ENCODE measurements at regions not wholly inside any gene's neighbourhood (a gene's known extent, or its start where the extent isn't known, plus 50 kb on each side); places are given as distances from the start of the nearest gene placed in this dataset.
A peak's percentile ranks its signal among the peaks of the same experiment; 100 is the strongest.

DNA sequence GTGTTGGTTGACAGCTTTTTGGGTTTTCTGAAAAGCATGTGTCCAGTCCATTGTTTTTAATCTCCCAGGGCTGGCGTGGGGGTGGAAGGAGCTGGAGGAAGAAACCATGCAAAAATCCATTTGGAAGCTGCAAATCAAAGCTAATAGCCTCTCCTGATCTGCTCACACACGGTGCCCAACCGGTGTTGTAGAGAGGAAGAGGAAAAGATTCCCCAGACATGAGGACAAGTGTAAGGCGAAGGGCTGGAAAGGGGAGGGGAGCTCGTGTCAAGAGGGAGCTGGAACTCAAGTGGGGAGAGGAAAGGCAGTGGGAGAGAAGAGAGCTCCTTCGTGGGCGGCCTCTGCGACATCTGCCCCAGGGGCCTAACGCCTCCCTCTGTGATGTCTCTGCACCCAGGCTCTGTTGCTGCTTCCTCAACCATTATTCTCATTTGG, 112.3 kb upstream of the IRF2BP2 start (continued):
- TF ChIP-seq EP300 (IDR thresholded peaks at IDR 0.05; ENCODE audit: low read length) (no peak), HSF4 (CRISPR knock-in tag; IDR thresholded peaks at IDR 0.05; ENCODE audit: borderline replicate concordance) (no peak), FOXJ2 (tag; IDR thresholded peaks at IDR 0.05) (no peak), CBFA2T2 (conservative IDR thresholded peaks at IDR 0.05) (no peak), ARID1B (IDR thresholded peaks at IDR 0.05) (no peak), RAD21 (CRISPR knock-in tag; conservative IDR thresholded peaks at IDR 0.05 in 1 of 2, IDR thresholded peaks at IDR 0.05 in 1 of 2) (no peak), ZNF354B (CRISPR knock-in tag; IDR thresholded peaks at IDR 0.05) (no peak), ZNF780A (CRISPR knock-in tag; IDR thresholded peaks at IDR 0.05) (no peak), EWSR1 (IDR thresholded peaks at IDR 0.05; ENCODE audit: borderline replicate concordance, low read depth, partially characterized antibody) (no peak), HNRNPLL (IDR thresholded peaks at IDR 0.05; ENCODE audit: low read depth, low read length, poor library complexity, severe bottlenecking) (no peak), ZNF311 (CRISPR knock-in tag; IDR thresholded peaks at IDR 0.05) (0 out of 2 replicates have a peak, but pooled peaks have one; percentile 44), RB1 (IDR thresholded peaks at IDR 0.05; ENCODE audit: low read depth) (no peak), ZNF12 (CRISPR knock-in tag; IDR thresholded peaks at IDR 0.05) (no peak), PCBP1 (IDR thresholded peaks at IDR 0.05; ENCODE audit: low read depth, low read length, poor library complexity, severe bottlenecking) (no peak), ZC3H11A (IDR thresholded peaks at IDR 0.05; ENCODE audit: low read depth, low read length) (no peak), ZNF766 (CRISPR knock-in tag; conservative IDR thresholded peaks at IDR 0.05) (no peak), STAT5A (IDR thresholded peaks at IDR 0.05; ENCODE audit: borderline replicate concordance, low read length) (no peak)
- TF ChIP-seq, protein P1, sequence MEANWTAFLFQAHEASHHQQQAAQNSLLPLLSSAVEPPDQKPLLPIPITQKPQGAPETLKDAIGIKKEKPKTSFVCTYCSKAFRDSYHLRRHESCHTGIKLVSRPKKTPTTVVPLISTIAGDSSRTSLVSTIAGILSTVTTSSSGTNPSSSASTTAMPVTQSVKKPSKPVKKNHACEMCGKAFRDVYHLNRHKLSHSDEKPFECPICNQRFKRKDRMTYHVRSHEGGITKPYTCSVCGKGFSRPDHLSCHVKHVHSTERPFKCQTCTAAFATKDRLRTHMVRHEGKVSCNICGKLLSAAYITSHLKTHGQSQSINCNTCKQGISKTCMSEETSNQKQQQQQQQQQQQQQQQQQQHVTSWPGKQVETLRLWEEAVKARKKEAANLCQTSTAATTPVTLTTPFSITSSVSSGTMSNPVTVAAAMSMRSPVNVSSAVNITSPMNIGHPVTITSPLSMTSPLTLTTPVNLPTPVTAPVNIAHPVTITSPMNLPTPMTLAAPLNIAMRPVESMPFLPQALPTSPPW (CRISPR knock-in tag; IDR thresholded peaks at IDR 0.05) = 0 out of 2 replicates have a peak, but pooled peaks have one; percentile 18
- TF ChIP-seq, protein P2, sequence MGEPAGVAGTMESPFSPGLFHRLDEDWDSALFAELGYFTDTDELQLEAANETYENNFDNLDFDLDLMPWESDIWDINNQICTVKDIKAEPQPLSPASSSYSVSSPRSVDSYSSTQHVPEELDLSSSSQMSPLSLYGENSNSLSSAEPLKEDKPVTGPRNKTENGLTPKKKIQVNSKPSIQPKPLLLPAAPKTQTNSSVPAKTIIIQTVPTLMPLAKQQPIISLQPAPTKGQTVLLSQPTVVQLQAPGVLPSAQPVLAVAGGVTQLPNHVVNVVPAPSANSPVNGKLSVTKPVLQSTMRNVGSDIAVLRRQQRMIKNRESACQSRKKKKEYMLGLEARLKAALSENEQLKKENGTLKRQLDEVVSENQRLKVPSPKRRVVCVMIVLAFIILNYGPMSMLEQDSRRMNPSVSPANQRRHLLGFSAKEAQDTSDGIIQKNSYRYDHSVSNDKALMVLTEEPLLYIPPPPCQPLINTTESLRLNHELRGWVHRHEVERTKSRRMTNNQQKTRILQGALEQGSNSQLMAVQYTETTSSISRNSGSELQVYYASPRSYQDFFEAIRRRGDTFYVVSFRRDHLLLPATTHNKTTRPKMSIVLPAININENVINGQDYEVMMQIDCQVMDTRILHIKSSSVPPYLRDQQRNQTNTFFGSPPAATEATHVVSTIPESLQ (CRISPR knock-in tag; IDR thresholded peaks at IDR 0.05) = no peak
- TF ChIP-seq, protein P3, sequence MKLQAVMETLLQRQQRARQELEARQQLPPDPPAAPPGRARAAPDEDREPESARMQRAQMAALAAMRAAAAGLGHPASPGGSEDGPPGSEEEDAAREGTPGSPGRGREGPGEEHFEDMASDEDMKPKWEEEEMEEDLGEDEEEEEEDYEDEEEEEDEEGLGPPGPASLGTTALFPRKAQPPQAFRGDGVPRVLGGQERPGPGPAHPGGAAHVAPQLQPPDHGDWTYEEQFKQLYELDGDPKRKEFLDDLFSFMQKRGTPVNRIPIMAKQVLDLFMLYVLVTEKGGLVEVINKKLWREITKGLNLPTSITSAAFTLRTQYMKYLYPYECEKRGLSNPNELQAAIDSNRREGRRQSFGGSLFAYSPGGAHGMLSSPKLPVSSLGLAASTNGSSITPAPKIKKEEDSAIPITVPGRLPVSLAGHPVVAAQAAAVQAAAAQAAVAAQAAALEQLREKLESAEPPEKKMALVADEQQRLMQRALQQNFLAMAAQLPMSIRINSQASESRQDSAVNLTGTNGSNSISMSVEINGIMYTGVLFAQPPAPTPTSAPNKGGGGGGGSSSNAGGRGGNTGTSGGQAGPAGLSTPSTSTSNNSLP (IDR thresholded peaks at IDR 0.05; ENCODE audit: borderline replicate concordance, low read depth, low read length) = no peak
- TF ChIP-seq, protein P4, sequence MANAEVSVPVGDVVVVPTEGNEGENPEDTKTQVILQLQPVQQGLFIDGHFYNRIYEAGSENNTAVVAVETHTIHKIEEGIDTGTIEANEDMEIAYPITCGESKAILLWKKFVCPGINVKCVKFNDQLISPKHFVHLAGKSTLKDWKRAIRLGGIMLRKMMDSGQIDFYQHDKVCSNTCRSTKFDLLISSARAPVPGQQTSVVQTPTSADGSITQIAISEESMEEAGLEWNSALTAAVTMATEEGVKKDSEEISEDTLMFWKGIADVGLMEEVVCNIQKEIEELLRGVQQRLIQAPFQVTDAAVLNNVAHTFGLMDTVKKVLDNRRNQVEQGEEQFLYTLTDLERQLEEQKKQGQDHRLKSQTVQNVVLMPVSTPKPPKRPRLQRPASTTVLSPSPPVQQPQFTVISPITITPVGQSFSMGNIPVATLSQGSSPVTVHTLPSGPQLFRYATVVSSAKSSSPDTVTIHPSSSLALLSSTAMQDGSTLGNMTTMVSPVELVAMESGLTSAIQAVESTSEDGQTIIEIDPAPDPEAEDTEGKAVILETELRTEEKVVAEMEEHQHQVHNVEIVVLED (CRISPR knock-in tag; IDR thresholded peaks at IDR 0.05) = no peak

Data from K562 (cell line).